Keratinocyte (primary cell): ENCODE measurements at regions not wholly inside any gene's neighbourhood (a gene's known extent, or its start where the extent isn't known, plus 50 kb on each side); places are given as distances from the start of the nearest gene placed in this dataset.
"Not testable (repeated sequence)": the region's sequence is repeated elsewhere in the genome, so short reads cannot be mapped to it uniquely, and the experiment has no call there.

Source experiments
- DNase-seq: peaks from one replicate; pipeline ENCODE4 v3.0.0-alpha.2; 2011; ENCODE audit warnings: low read depth, missing footprints, low spot score
- FAIRE-seq: peaks from 2 replicates; lab custom pipeline; 2011; peaks lifted over from hg19 to GRCh38; lab: Jason Lieb, UNC
- H2AFZ ChIP-seq: 2 replicates; pipeline ENCODE4 v1.6.0; 2012; ENCODE audit warnings: low read length, control low read depth, inconsistent platforms; ENCODE audit not compliant: control insufficient read depth
- H3K27ac ChIP-seq: 2 replicates; pipeline ENCODE4 v1.5.1; 2011; ENCODE audit warnings: low read length; ENCODE audit not compliant: control insufficient read depth, insufficient read depth
- H3K27me3 ChIP-seq: 3 replicates; pipeline ENCODE4 v1.6.0; 2011; ENCODE audit warnings: low read length; ENCODE audit not compliant: control insufficient read depth, insufficient read depth; ENCODE audit errors: extremely low read depth
- H3K36me3 ChIP-seq, 2 experiments: 2 replicates in 1 of 2; 3 replicates in 1 of 2; pipeline ENCODE4 v1.5.1; 2011; ENCODE audit warnings: low read length in 2 of 2, mild to moderate bottlenecking in 1 of 2; ENCODE audit not compliant: control insufficient read depth in 2 of 2, insufficient read depth in 2 of 2; ENCODE audit errors: extremely low read depth in 1 of 2
- H3K4me1 ChIP-seq: 3 replicates; pipeline ENCODE4 v1.5.1; 2011; ENCODE audit warnings: low read length; ENCODE audit not compliant: control insufficient read depth, insufficient read depth; ENCODE audit errors: extremely low read depth
- H3K4me2 ChIP-seq: 3 replicates; pipeline ENCODE4 v1.6.0; 2011; ENCODE audit warnings: low read depth, low read length; ENCODE audit not compliant: control insufficient read depth, insufficient read depth; ENCODE audit errors: extremely low read depth
- H3K4me3 ChIP-seq, 3 experiments: fragments of 200-600 bp in 1 of 3; sonication (generic) in 1 of 3; 2 replicates in 2 of 3; 3 replicates in 1 of 3; pipeline ENCODE4 v1.5.1; 2011 to 2016; ENCODE audit warnings: low read length in 3 of 3, mild to moderate bottlenecking in 3 of 3, control low read depth in 2 of 3, inconsistent platforms in 1 of 3, low read depth in 1 of 3, mixed read lengths in 1 of 3, mixed run types in 1 of 3, moderate library complexity in 1 of 3; ENCODE audit not compliant: control insufficient read depth in 2 of 3, insufficient read depth in 2 of 3; ENCODE audit errors: extremely low read depth in 1 of 3
- H3K79me2 ChIP-seq: 2 replicates; pipeline ENCODE4 v1.6.0; 2012; ENCODE audit warnings: low read length; ENCODE audit not compliant: control insufficient read depth, insufficient read depth
- H3K9ac ChIP-seq: 3 replicates; pipeline ENCODE4 v1.6.0; 2011; ENCODE audit warnings: low read length; ENCODE audit not compliant: control insufficient read depth, insufficient read depth; ENCODE audit errors: extremely low read depth
- H3K9me1 ChIP-seq: 3 replicates; pipeline ENCODE4 v1.6.0; 2011; ENCODE audit warnings: low read length; ENCODE audit not compliant: control insufficient read depth, insufficient read depth; ENCODE audit errors: extremely low read depth
- H3K9me3 ChIP-seq: 2 replicates; pipeline ENCODE4 v1.5.1; 2012; ENCODE audit warnings: low read depth, low read length; ENCODE audit not compliant: control insufficient read depth
- H4K20me1 ChIP-seq: 3 replicates; pipeline ENCODE4 v1.6.0; 2011; ENCODE audit warnings: low read length; ENCODE audit not compliant: control insufficient read depth, insufficient read depth; ENCODE audit errors: extremely low read depth
- EZH2 ChIP-seq: IDR thresholded peaks from one replicate; pipeline ENCODE4 v1.6.1; 2012; ENCODE audit warnings: inconsistent platforms, mild to moderate bottlenecking, low read length, moderate library complexity
- dilution Hi-C: fragments of 300-500 bp; cut with MboI; formaldehyde crosslinking; loops from one replicate; pipeline ENCODE4 v1.7.0; 2020; ENCODE audit warnings: low sequenced_read_pairs; ENCODE audit not compliant: extremely low pct_ligation_motif_present
- TF ChIP-seq, protein P1 (sequence below), 3 experiments: IDR thresholded peaks in 1 of 3; conservative IDR thresholded peaks in 1 of 3; optimal IDR thresholded peaks in 1 of 3; 2 replicates in 2 of 3; 3 replicates in 1 of 3; pipeline versions ENCODE3 to v1.5.1; 2011; ENCODE audit warnings: low read length in 3 of 3, mild to moderate bottlenecking in 3 of 3, moderate library complexity in 2 of 3, control low read depth in 1 of 3, inconsistent platforms in 1 of 3; ENCODE audit not compliant: insufficient read depth in 2 of 3; ENCODE audit errors: extremely low read depth in 1 of 3

DNA sequence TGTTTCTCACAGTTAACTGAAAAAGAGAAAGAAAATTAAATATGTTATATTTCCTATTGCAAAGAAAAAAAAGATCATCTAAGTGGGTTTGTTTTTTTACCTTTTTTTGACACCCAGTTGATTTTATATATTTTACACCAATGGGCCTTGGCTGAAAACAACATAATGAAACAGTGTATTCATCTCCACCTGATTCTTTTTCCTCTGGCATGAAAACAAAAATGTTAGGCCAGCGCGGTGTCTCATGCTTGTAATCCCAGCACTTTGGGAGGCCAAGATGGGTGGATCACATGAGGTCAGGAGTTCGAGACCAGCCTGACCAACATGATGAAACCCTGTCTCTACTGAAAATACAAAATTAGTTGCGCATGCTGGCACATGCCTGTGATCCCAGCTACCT is 69.3 kb upstream of the TMEM170B start:
- DNase-seq, result not testable (repeated sequence)

DNA sequence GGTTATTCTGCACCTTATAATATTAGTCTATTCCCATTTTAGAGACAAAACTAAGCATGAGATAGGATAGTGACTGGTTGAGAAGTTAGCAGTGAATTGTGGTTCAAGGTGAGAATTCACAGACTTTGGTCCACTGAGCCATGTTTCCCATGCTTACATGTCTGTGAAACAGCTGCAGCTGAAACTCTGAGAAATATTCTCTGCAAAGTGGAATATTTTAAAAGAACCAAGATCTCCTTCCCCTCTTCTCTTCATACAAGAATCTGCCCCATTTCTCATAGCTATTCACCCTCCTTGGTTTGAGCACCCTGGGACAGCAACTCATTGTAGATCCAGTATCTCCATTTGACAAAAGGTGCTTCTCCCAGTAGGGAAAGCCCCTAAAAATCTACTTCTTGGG is 70.2 kb upstream of the TMEM170B start:
- H3K9ac ChIP-seq, result no peak overlapping the region
- no peaks in the 10 kb centered on the region for H3K36me3 ChIP-seq
- dilution Hi-C loops, result no loop called here
- no peak overlapping the region for H3K27ac ChIP-seq
- no peaks in the 10 kb centered on the region for H3K9me1 ChIP-seq
- no peak overlapping the region for H2AFZ ChIP-seq
- no peaks in the 10 kb centered on the region for H3K27me3 ChIP-seq
- H3K79me2 ChIP-seq, result no peaks in the 10 kb centered on the region
- H3K4me1 ChIP-seq, result no peaks in the 10 kb centered on the region
- no peak for FAIRE-seq
- no peaks in the 10 kb centered on the region for H3K9me3 ChIP-seq
- TF ChIP-seq, protein P1, sequence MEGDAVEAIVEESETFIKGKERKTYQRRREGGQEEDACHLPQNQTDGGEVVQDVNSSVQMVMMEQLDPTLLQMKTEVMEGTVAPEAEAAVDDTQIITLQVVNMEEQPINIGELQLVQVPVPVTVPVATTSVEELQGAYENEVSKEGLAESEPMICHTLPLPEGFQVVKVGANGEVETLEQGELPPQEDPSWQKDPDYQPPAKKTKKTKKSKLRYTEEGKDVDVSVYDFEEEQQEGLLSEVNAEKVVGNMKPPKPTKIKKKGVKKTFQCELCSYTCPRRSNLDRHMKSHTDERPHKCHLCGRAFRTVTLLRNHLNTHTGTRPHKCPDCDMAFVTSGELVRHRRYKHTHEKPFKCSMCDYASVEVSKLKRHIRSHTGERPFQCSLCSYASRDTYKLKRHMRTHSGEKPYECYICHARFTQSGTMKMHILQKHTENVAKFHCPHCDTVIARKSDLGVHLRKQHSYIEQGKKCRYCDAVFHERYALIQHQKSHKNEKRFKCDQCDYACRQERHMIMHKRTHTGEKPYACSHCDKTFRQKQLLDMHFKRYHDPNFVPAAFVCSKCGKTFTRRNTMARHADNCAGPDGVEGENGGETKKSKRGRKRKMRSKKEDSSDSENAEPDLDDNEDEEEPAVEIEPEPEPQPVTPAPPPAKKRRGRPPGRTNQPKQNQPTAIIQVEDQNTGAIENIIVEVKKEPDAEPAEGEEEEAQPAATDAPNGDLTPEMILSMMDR (optimal IDR thresholded peaks at IDR 0.05 in 1 of 3, IDR thresholded peaks at IDR 0.05 in 1 of 3, conservative IDR thresholded peaks at IDR 0.05 in 1 of 3; ENCODE audit: extremely low read depth in 1 of 3, insufficient read depth in 2 of 3, low read length in 3 of 3), result no peak
- TF ChIP-seq EZH2, result no peak
- H3K4me2 ChIP-seq, result no peak overlapping the region
- DNase-seq, result no peak
- no peaks in the 10 kb centered on the region for H4K20me1 ChIP-seq
- no peak overlapping the region for H3K4me3 ChIP-seq

More for the DNA sequence above, 69.3 kb upstream of the TMEM170B start:
- H3K4me3 ChIP-seq, H3K36me3 ChIP-seq, FAIRE-seq, H3K9ac ChIP-seq, H3K9me1 ChIP-seq, H4K20me1 ChIP-seq, H3K9me3 ChIP-seq, dilution Hi-C loops, H3K27me3 ChIP-seq, H2AFZ ChIP-seq, H3K27ac ChIP-seq, H3K4me1 ChIP-seq, H3K4me2 ChIP-seq, H3K79me2 ChIP-seq: not testable (repeated sequence)

DNA sequence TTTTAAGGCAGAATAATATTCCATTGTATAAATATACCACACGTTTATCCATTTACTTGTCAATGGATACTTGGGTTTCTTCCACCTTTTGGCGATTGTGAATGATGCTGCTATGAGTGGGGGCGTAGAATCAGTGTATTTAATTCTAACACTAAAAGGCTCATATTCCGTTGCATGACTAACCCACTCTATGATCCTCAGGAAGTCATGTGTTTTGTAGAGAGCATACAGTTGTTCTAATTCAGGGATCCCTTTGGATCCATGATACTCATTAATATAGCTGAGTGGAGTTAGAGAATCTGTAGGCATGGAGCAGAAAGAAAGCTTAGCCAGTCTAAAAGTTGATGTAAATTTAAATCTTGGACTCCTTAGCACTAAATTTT is 74.2 kb upstream of the TMEM170B start:
- Histone ChIP-seq H3K27ac (no peak overlapping the region), H4K20me1 (no peaks in the 10 kb centered on the region), H3K36me3 (no peaks in the 10 kb centered on the region), H3K4me2 (no peak overlapping the region), H3K27me3 (no peaks in the 10 kb centered on the region), H3K9ac (no peak overlapping the region), H3K79me2 (no peaks in the 10 kb centered on the region), H3K9me3 (no peaks in the 10 kb centered on the region), H3K9me1 (no peaks in the 10 kb centered on the region), H3K4me1 (no peaks in the 10 kb centered on the region), H3K4me3 (no peak overlapping the region), H2AFZ (no peak overlapping the region)
- TF ChIP-seq, protein P1 (optimal IDR thresholded peaks at IDR 0.05 in 1 of 3, IDR thresholded peaks at IDR 0.05 in 1 of 3, conservative IDR thresholded peaks at IDR 0.05 in 1 of 3; ENCODE audit: extremely low read depth in 1 of 3, insufficient read depth in 2 of 3, low read length in 3 of 3), result no peak
- no peak for TF ChIP-seq EZH2
- no peak for DNase-seq
- dilution Hi-C loops, result no loop called here
- FAIRE-seq, result no peak
